ENCODE measurements at regions not wholly inside any gene's neighbourhood (a gene's known extent, or its start where the extent isn't known, plus 50 kb on each side); places are given as distances from the start of the nearest gene placed in this dataset.

GRCh38 chr4:13893211-13893610 lies 265.7 kb upstream of the BOD1L1 start:
- H3K18ac ChIP-seq (ENCODE audit: insufficient read length, low read depth, low read length): no peak overlapping the region
- no peak overlapping the region for H2BK5ac ChIP-seq (ENCODE audit: insufficient read length, low read length)
- no peak for TF ChIP-seq CTCF (conservative IDR thresholded peaks at IDR 0.05)
- H3K27me3 Mint-ChIP-seq (ENCODE audit: low read depth): no peaks in the 10 kb centered on the region
- H2BK12ac ChIP-seq (ENCODE audit: insufficient read length, low read depth, low read length): no peak overlapping the region
- no peaks in the 10 kb centered on the region for H3K79me2 ChIP-seq (ENCODE audit: insufficient read depth, low read length)
- H3K9ac ChIP-seq (ENCODE audit: extremely low read depth, insufficient read length, low read length): no peak overlapping the region
- H3K23me2 ChIP-seq (ENCODE audit: insufficient read length, low read depth, low read length, poor library complexity, severe bottlenecking): no peaks in the 10 kb centered on the region
- H2AFZ ChIP-seq (ENCODE audit: low read length): no peak overlapping the region
- no peak overlapping the region for H3K27ac ChIP-seq (ENCODE audit: insufficient read length, low read depth, low read length)
- H4K91ac ChIP-seq (ENCODE audit: insufficient read length, low read depth, low read length): no peak overlapping the region
- H3K4ac ChIP-seq (ENCODE audit: low read depth, low read length): no peak overlapping the region
- H3K9me3 ChIP-seq (ENCODE audit: control insufficient read depth, low read depth, low read length): no peaks in the 10 kb centered on the region
- no peak overlapping the region for H3K23ac ChIP-seq (ENCODE audit: insufficient read length, low read depth, low read length)
- H2AK5ac ChIP-seq (ENCODE audit: insufficient read length, low read length): no peak overlapping the region
- no CpG with 5 or more reads among the region's 3 CpGs for WGBS (ENCODE audit: extremely low coverage, insufficient read length, low lambda C conversion rate)
- no peak overlapping the region for H3K27ac Mint-ChIP-seq
- H2BK15ac ChIP-seq (ENCODE audit: low read depth, low read length): no peak overlapping the region
- no peak overlapping the region for H3T11ph ChIP-seq (ENCODE audit: low read length)
- H2BK120ac ChIP-seq (ENCODE audit: low read depth, low read length, poor library complexity, severe bottlenecking): no peak overlapping the region
- no peaks in the 10 kb centered on the region for H3K36me3 Mint-ChIP-seq (ENCODE audit: insufficient read depth in 1 of 3, low read depth in 3 of 3)
- no peaks in the 10 kb centered on the region for H3K4me1 ChIP-seq (ENCODE audit: insufficient read depth, low read length)
- no peaks in the 10 kb centered on the region for H3K27me3 ChIP-seq (ENCODE audit: insufficient read depth, low read length)
- no peak overlapping the region for H2BK20ac ChIP-seq (ENCODE audit: low read depth, low read length, poor library complexity, severe bottlenecking)
- DNase-seq: no peak
- no peak overlapping the region for H3K56ac ChIP-seq (ENCODE audit: insufficient read length, low read depth, low read length)
- H3K4me2 ChIP-seq (ENCODE audit: insufficient read depth, insufficient read length, low read length): no peak overlapping the region
- H3K4me3 Mint-ChIP-seq: no peak overlapping the region
- H3K14ac ChIP-seq (ENCODE audit: insufficient read depth, low read length): no peak overlapping the region
- no peaks in the 10 kb centered on the region for H4K20me1 ChIP-seq (ENCODE audit: control insufficient read depth, insufficient read depth, insufficient read length)
- H4K8ac ChIP-seq (replicated peaks; ENCODE audit: insufficient read length, low read depth, low read length): no peak overlapping the region
- H3K9me3 Mint-ChIP-seq: no peaks in the 10 kb centered on the region
- no peak overlapping the region for H4K5ac ChIP-seq (ENCODE audit: insufficient read length, low read depth, low read length)
- H3K4me1 Mint-ChIP-seq: no peaks in the 10 kb centered on the region
- no peaks in the 10 kb centered on the region for H3K79me1 ChIP-seq (ENCODE audit: insufficient read depth, low read depth, low read length, poor library complexity, severe bottlenecking)

Data from H9 (cell line).